HepG2 (cell line): ENCODE measurements at regions not wholly inside any gene's neighbourhood (a gene's known extent, or its start where the extent isn't known, plus 50 kb on each side); places are given as distances from the start of the nearest gene placed in this dataset.

ENCODE experiments used
- ATAC-seq: fragments of 200-7000 bp; cut with Tn5 transposase; 3 replicates; pipeline ENCODE4 v1.9.1; 2020; ENCODE audit warnings: mild to moderate bottlenecking, moderate library complexity
- BruUV-seq: library from RNA; stranded (reverse); fragments of 400-500 nt; replicated peaks from 2 replicates; lab custom pipeline; 2021; lab: Mats Ljungman, UMichigan
- CTCF ChIA-PET: fragments of 300-600 bp; formaldehyde crosslinking; extraction: SDS; loops from one replicate; lab custom pipeline; 2021; ENCODE audit warnings: low total read pairs, inconsistent platforms, low intra/inter-chr PET ratio; lab: Yijun Ruan, JAX
- POLR2A ChIA-PET: fragments of 350-600 bp; sonication (Branson Sonifier 250); formaldehyde crosslinking; loops from one replicate; lab custom pipeline; 2020; ENCODE audit warnings: antibody characterized with exemption, inconsistent platforms; lab: Yijun Ruan, JAX
- DNase-seq: peaks from one replicate; pipeline ENCODE4 v3.0.0-alpha.2; 2015; ENCODE audit warnings: low spot score
- FAIRE-seq: peaks from 3 replicates; lab custom pipeline; 2011; peaks lifted over from hg19 to GRCh38; lab: Jason Lieb, UNC
- H2AFZ ChIP-seq: one replicate; pipeline ENCODE4 v1.6.1; 2011; ENCODE audit warnings: low read length, inconsistent platforms
- H3K27ac ChIP-seq: fragments of 300-600 bp; 3 replicates; pipeline ENCODE4 v1.8.0; 2011; ENCODE audit warnings: mixed run types, mild to moderate bottlenecking, mixed read lengths, low read length, inconsistent platforms; ENCODE audit not compliant: insufficient read depth; ENCODE audit errors: extremely low read length
- H3K27me3 ChIP-seq, 2 experiments: fragments of 200-600 bp in 1 of 2; 2 replicates in 1 of 2; 3 replicates in 1 of 2; pipeline versions ENCODE4 v1.6.0 to v1.8.0; 2011; ENCODE audit warnings: low read length in 2 of 2, mild to moderate bottlenecking in 2 of 2, moderate library complexity in 2 of 2, inconsistent platforms in 1 of 2; ENCODE audit not compliant: insufficient read depth in 2 of 2, control insufficient read depth in 1 of 2
- H3K36me3 ChIP-seq, 2 experiments: fragments of 200-600 bp in 1 of 2; replicated peaks in 1 of 2; 2 replicates in 1 of 2; 3 replicates in 1 of 2; pipeline versions ENCODE4 v1.5.1 to v1.8.0; 2011; ENCODE audit warnings: low read length in 2 of 2, inconsistent platforms in 1 of 2; ENCODE audit not compliant: insufficient read depth in 2 of 2, control insufficient read depth in 1 of 2
- H3K4me1 ChIP-seq: 2 replicates; pipeline ENCODE4 v1.5.1; 2012; ENCODE audit warnings: low read length, inconsistent platforms; ENCODE audit not compliant: insufficient read depth
- H3K4me2 ChIP-seq: 2 replicates; pipeline ENCODE4 v1.6.0; 2011; ENCODE audit warnings: low read depth, low read length, inconsistent platforms
- H3K4me3 ChIP-seq, 3 experiments: fragments of 200-600 bp in 1 of 3; sonication (generic), shearing (Covaris generic) in 1 of 3; replicated peaks in 1 of 3; 2 replicates each; pipeline ENCODE4 v1.5.1; 2011 to 2016; ENCODE audit warnings: low read length in 3 of 3, inconsistent platforms in 2 of 3, low read depth in 2 of 3, mild to moderate bottlenecking in 2 of 3, control low read depth in 1 of 3, mixed read lengths in 1 of 3; ENCODE audit not compliant: insufficient read depth in 1 of 3
- H3K79me2 ChIP-seq: one replicate; pipeline ENCODE4 v1.6.1; 2011; ENCODE audit warnings: low read length, inconsistent platforms; ENCODE audit not compliant: insufficient read depth
- H3K9ac ChIP-seq: 2 replicates; pipeline ENCODE4 v1.6.0; 2011; ENCODE audit warnings: mild to moderate bottlenecking, low read depth, low read length, inconsistent platforms; ENCODE audit not compliant: insufficient read depth
- H3K9me3 ChIP-seq: 2 replicates; pipeline ENCODE4 v1.5.1; 2012; ENCODE audit warnings: mild to moderate bottlenecking, low read length
- H4K20me1 ChIP-seq: 2 replicates; pipeline ENCODE4 v1.6.0; 2011; ENCODE audit warnings: inconsistent platforms, mild to moderate bottlenecking, low read length, moderate library complexity; ENCODE audit not compliant: insufficient read depth
- AGO1 ChIP-seq: fragments of 200-400 bp; formaldehyde crosslinking; IDR thresholded peaks from 2 replicates; pipeline ENCODE4 v1.6.1; 2017; ENCODE audit warnings: mild to moderate bottlenecking, low read depth, low read length, moderate library complexity; ENCODE audit not compliant: poor library complexity, severe bottlenecking
- DPF2 ChIP-seq: sonication (generic); formaldehyde crosslinking; IDR thresholded peaks from 2 replicates; pipeline ENCODE4 v1.4.0; 2020; ENCODE audit warnings: mild to moderate bottlenecking, low read depth, missing genetic modification reagents, borderline replicate concordance
- E2F2 ChIP-seq: sonication (generic); formaldehyde crosslinking; IDR thresholded peaks from 2 replicates; pipeline ENCODE4 v1.4.0; 2020; ENCODE audit warnings: missing genetic modification reagents, borderline replicate concordance
- ETS1 ChIP-seq: sonication (generic); formaldehyde crosslinking; IDR thresholded peaks from 2 replicates; pipeline ENCODE4 v1.4.0; 2020; ENCODE audit warnings: missing genetic modification reagents
- ETV6 ChIP-seq: sonication (generic); formaldehyde crosslinking; conservative IDR thresholded peaks from 2 replicates; pipeline ENCODE4 v1.4.0; 2020; ENCODE audit warnings: missing genetic modification reagents
- HNF1B ChIP-seq: sonication (generic); formaldehyde crosslinking; IDR thresholded peaks from 2 replicates; pipeline ENCODE4 v1.5.1; 2020; ENCODE audit warnings: mild to moderate bottlenecking, moderate library complexity, missing genetic modification reagents
- MNT ChIP-seq: fragments of 450-650 bp; IDR thresholded peaks from 2 replicates; pipeline ENCODE4 v1.6.1; 2016
- PATZ1 ChIP-seq: sonication (generic); formaldehyde crosslinking; IDR thresholded peaks from 2 replicates; pipeline ENCODE4 v1.4.0; 2020; ENCODE audit warnings: missing genetic modification reagents
- TP53 ChIP-seq: sonication (generic); formaldehyde crosslinking; conservative IDR thresholded peaks from 2 replicates; pipeline ENCODE4 v1.4.0; 2020; ENCODE audit warnings: missing genetic modification reagents
- U2AF1 ChIP-seq: fragments of 200-400 bp; formaldehyde crosslinking; optimal IDR thresholded peaks from 2 replicates; pipeline ENCODE3; 2017; ENCODE audit warnings: mild to moderate bottlenecking, low read depth, low read length
- ZHX1 ChIP-seq: sonication (generic); formaldehyde crosslinking; IDR thresholded peaks from 2 replicates; pipeline ENCODE4 v1.8.1; 2022; ENCODE audit warnings: low read depth, mild to moderate bottlenecking, missing genetic modification reagents
- ZMAT3 ChIP-seq: sonication (generic); formaldehyde crosslinking; conservative IDR thresholded peaks from 2 replicates; pipeline ENCODE4 v1.7.0; 2021; ENCODE audit warnings: missing genetic modification reagents
- ZNF34 ChIP-seq: sonication (generic); formaldehyde crosslinking; IDR thresholded peaks from 2 replicates; pipeline ENCODE4 v1.4.0; 2020; ENCODE audit warnings: mild to moderate bottlenecking, missing genetic modification reagents, borderline replicate concordance
- ZNF720 ChIP-seq: sonication (generic); formaldehyde crosslinking; IDR thresholded peaks from 2 replicates; pipeline ENCODE4 v1.4.0; 2020; ENCODE audit warnings: missing genetic modification reagents
- ZSCAN9 ChIP-seq: IDR thresholded peaks from 2 replicates; pipeline ENCODE4 v1.6.1; 2016; ENCODE audit warnings: borderline replicate concordance
- WGBS: methylation state at CpG from one replicate; pipeline ENCODE4 v1.1.6; 2017; ENCODE audit warnings: low lambda C conversion rate; 5-methylcytosine and 5-hydroxymethylcytosine counted together
- in situ Hi-C: cut with HindIII; loops from 2 replicates; pipeline ENCODE4 v1.10.0; 2017; ENCODE audit warnings: low pct_unique_long_range_greater_than_20kb; ENCODE audit not compliant: extremely low pct_ligation_motif_present
- intact Hi-C: fragments of 100-400 bp; cut with micrococcal nuclease; formaldehyde crosslinking; loops from one replicate; pipeline ENCODE4 v1.10.0; 2022; ENCODE audit not compliant: unreplicated experiment

GRCh38 chr2:7811073-7811472 lies 870.8 kb upstream of the ID2 start:
- Histone ChIP-seq H2AFZ (no peak overlapping the region), H3K79me2 (no peaks in the 10 kb centered on the region), H3K4me2 (no peak overlapping the region), H3K27ac (no peak overlapping the region), H3K36me3 (no peaks in the 10 kb centered on the region), H3K9me3 (no peaks in the 10 kb centered on the region), H3K4me3 (no peak overlapping the region), H3K27me3 (no peaks in the 10 kb centered on the region; a peak in 1 of 5 replicates), H4K20me1 (no peaks in the 10 kb centered on the region), H3K9ac (no peak overlapping the region), H3K4me1 (peaks cover 9% of the 10 kb centered on the region)
- ChIA-PET POLR2A (no interaction called here), CTCF (no interaction called here)
- no peak for ATAC-seq
- in situ Hi-C loops: no loop called here
- FAIRE-seq: no peak
- intact Hi-C loops: no loop called here
- DNase-seq: no peak
- no TSS peak for BruUV-seq
- 36% methylated on average over 3 of the region's 3 CpGs for WGBS
- TF ChIP-seq ZMAT3 (CRISPR knock-in tag) (no peak), U2AF1 (no peak), ETV6 (CRISPR knock-in tag) (no peak), E2F2 (CRISPR knock-in tag) (no peak), ZNF720 (CRISPR knock-in tag) (no peak), ZNF34 (CRISPR knock-in tag) (no peak), MNT (no peak), ZHX1 (CRISPR knock-in tag) (no peak), TP53 (CRISPR knock-in tag) (no peak), PATZ1 (CRISPR knock-in tag) (no peak), ETS1 (CRISPR knock-in tag) (no peak), AGO1 (no peak), HNF1B (CRISPR knock-in tag) (no peak), ZSCAN9 (no peak), DPF2 (no peak)
